B cell (primary cell): ENCODE measurements at regions not wholly inside any gene's neighbourhood (a gene's known extent, or its start where the extent isn't known, plus 50 kb on each side); places are given as distances from the start of the nearest gene placed in this dataset.

ENCODE experiments used
- CTCF ChIP-seq: fragments of 200-600 bp; IDR thresholded peaks from one replicate; pipeline ENCODE4 v1.8.0; 2022; ENCODE audit warnings: antibody characterized with exemption, mild to moderate bottlenecking
- EZH2 ChIP-seq: IDR thresholded peaks from 2 replicates; pipeline ENCODE4 v1.6.1; 2012; ENCODE audit warnings: borderline replicate concordance, low read depth, mild to moderate bottlenecking, moderate library complexity, low read length; ENCODE audit not compliant: insufficient read depth, poor library complexity, severe bottlenecking

GRCh38 chr5:135251093-135251492 is 147.9 kb downstream of the MACROH2A1 start:
- TF ChIP-seq CTCF (no peak), EZH2 (no peak)
